Right cardiac atrium (tissue), 5 donors: ENCODE measurements at regions not wholly inside any gene's neighbourhood (a gene's known extent, or its start where the extent isn't known, plus 50 kb on each side); places are given as distances from the start of the nearest gene placed in this dataset.

Experiments used
- ATAC-seq, 2 donors: fragments of 200-7000 bp; cut with Tn5 transposase; one replicate each; pipeline versions ENCODE4 v1.8.0 to v1.9.1; 2020; ENCODE audit warnings: moderate library complexity in 2 of 2, mild to moderate bottlenecking in 1 of 2
- DNase-seq, 3 donors: peaks; one replicate each; pipeline ENCODE4 v3.0.0-alpha.2; 2020
- H3K27ac ChIP-seq: one replicate; pipeline ENCODE4 v1.5.1; 2013; ENCODE audit warnings: mild to moderate bottlenecking, low read length, control low read depth, moderate library complexity
- H3K27me3 ChIP-seq: one replicate; pipeline ENCODE4 v1.6.1; 2013; ENCODE audit not compliant: control insufficient read depth, insufficient read depth
- H3K4me1 ChIP-seq: one replicate; pipeline ENCODE4 v1.6.1; 2013; ENCODE audit warnings: low read length; ENCODE audit not compliant: control insufficient read depth, insufficient read depth
- H3K4me3 ChIP-seq: one replicate; pipeline ENCODE4 v1.5.1; 2013; ENCODE audit warnings: low read length, control low read depth
- H3K9me3 ChIP-seq: one replicate; pipeline ENCODE4 v1.6.1; 2013; ENCODE audit warnings: low read length; ENCODE audit not compliant: control insufficient read depth
- WGBS: extraction: QIAGEN DNeasy Blood & Tissue Kit; methylation state at CpG from one replicate; pipeline ENCODE4 v1.1.7; 2013; 5-methylcytosine and 5-hydroxymethylcytosine counted together
- intact Hi-C, 4 donors: fragments of 100-400 bp; cut with DNase I; formaldehyde crosslinking; loops; one replicate each; pipeline versions ENCODE4 v1.11.0 to v1.14.0; 2022 to 2023
- donor health status: healthy with polysubstance abuse.
- donor health status: DM: no; HTN: yes; CAD: no.
- donor health status: DM: no; HTN: no; CAD: no.
- donor health status: DM: no; HTN: yes; CAD: no; lungs with severe emphysema.
- donor health status: DM: yes; HTN: yes; CAD: no.

DNA sequence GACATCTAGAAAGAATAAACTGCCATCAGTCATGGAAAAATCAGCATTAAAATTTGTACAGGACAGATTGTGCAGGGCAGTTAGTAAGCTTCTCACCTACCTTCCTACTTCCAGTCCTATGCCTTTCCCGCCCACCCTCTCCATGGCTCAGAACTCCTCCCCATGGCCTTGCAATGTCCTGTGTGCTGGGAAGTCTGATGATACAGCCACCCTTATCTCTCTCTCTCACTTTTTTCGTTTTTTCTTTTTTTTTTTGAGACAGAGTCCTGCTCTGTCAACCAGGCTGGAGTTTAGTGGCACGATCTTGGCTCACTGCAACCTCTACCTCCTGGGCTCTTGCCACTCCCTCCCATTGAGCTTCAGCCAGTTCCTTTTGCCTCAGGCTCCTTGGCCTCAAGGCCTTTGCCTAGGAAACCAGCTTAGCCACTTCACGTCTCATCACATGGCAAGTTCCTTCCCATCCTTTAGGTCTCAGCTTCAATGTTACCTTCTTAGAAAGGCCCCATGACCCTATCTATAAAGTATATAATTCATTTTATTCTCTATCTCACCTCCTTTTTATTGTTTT lies 259.7 kb downstream of the NKX6-1 start:
- WGBS, result 48% methylated on average over 4 of the region's 4 CpGs
- no peaks in the 10 kb centered on the region for H3K4me1 ChIP-seq
- H3K27ac ChIP-seq, result no peak overlapping the region
- no peak overlapping the region for H3K4me3 ChIP-seq
- DNase-seq, result no peak
- intact Hi-C loops, result no loop called here
- H3K9me3 ChIP-seq, result no peaks in the 10 kb centered on the region
- no peak for ATAC-seq
- no peaks in the 10 kb centered on the region for H3K27me3 ChIP-seq

- intact Hi-C loops, result no loop called here
- Histone ChIP-seq H3K27me3 (no peaks in the 10 kb centered on the region), H3K4me1 (no peaks in the 10 kb centered on the region), H3K4me3 (no peak overlapping the region), H3K9me3 (no peaks in the 10 kb centered on the region), H3K27ac (no peak overlapping the region)
- 58% methylated on average over 7 of the region's 7 CpGs for WGBS
- ATAC-seq (no peak), DNase-seq (no peak)
These were observed 260.6 kb downstream of the NKX6-1 start for GRCh38 chr4:84238247-84239090.

DNA sequence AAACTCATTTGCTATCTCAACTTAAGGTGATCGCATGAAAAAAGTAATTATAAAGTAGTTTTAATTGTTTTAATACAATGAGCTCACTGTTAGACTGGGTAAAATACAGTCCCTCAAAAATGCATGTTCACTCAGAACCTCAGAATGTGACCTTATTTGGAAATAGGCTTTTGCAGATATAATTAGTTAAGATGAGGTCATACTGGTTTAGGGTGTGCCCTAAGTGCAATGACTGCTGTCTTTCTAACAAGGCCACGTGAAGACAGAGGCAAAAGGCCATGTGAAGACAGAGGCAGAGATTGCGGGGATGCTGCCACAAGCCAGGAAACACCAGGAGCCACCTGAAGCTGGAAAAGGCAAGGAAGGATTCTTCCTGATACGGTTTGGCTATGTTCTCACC lies 262.1 kb downstream of the NKX6-1 start:
- intact Hi-C loops, result no loop called here

DNA sequence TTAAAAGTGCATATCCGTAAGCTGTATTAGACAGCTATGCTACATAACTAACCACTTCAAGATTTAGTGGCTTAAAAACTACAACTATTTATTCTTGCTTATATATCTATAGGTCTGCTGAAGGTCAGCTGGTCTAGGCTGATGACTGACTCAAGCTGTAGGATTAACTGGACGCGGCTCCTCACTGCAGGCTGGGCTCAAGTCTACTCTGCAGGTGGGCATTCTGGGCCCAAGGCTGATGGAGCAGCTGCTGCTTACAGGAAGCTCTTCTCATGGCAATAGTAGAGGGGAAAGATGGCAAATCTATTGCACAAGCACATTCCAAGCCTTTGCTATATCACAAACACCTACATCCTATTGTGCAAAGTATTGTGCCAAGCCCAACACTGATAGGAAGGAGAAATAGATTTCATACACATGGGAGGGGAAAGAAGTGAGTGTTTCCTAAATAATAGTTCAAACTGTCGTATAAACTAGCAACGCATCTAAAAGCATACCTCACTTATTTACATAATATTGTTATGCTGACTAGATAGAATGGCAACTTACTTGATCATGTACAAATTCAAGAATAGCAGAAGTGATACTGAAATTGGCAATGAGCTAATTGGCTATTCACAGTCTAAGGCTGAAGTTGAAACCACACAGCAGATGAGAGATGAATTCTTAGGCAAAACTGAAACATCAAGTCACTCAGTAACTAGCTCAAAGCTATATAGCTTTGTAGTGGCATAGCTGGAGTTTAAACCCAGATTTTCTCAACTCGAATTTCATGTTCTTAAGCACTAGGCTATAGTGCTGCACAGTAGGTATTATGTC lies 263.8 kb downstream of the NKX6-1 start:
- Histone ChIP-seq H3K9me3 (no peaks in the 10 kb centered on the region), H3K27me3 (no peaks in the 10 kb centered on the region), H3K4me1 (no peaks in the 10 kb centered on the region), H3K27ac (no peak overlapping the region), H3K4me3 (no peak overlapping the region)
- intact Hi-C loops, result no loop called here
- DNase-seq, result no peak
- ATAC-seq, result no peak
- WGBS, result 78% methylated on average over 6 of the region's 6 CpGs

More for the DNA sequence above, 262.1 kb downstream of the NKX6-1 start:
- Histone ChIP-seq H3K27me3 (no peaks in the 10 kb centered on the region), H3K4me3 (no peak overlapping the region), H3K27ac (no peak overlapping the region), H3K9me3 (no peaks in the 10 kb centered on the region), H3K4me1 (no peaks in the 10 kb centered on the region)
- ATAC-seq (no peak), DNase-seq (no peak)
- WGBS, result 72% methylated on average over 4 of the region's 4 CpGs

DNA sequence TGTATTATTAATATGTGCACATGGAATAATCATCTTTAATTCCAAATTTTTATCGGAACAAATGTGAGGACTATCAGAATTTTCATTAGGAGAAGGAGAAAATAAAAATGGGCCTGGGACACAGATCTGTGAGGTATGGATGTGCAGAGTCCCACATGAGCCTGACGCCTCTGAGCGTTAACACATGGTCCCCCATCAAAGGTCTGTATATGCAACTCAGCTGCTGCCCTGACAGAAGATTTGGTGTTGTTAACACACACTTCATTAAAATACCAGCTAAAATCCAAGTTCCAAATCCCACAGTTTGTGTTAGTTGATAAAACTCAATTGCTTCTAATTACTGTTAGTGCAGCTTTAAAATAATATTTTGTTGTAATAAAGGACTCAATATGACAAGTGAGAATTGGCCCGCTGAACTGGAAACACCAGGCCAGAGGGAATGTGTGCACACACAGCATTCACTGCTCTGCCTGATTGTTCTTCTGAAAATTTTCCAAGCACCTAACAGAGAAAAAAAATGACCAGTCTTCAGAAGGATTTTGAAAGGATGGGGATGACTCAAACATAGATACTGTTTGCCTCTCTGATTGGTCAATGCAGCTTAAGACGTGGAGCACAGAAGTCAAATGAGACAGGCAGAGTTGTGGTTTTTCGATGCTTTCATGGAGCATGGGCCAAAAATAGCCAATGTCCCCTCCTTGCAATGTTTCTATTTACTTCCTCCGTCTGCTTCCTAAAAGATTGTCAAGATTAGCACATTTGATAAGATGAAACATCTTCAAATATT lies 266.6 kb downstream of the NKX6-1 start:
- intact Hi-C loops, result no loop called here
- Histone ChIP-seq H3K9me3 (no peaks in the 10 kb centered on the region), H3K4me1 (no peaks in the 10 kb centered on the region)

DNA sequence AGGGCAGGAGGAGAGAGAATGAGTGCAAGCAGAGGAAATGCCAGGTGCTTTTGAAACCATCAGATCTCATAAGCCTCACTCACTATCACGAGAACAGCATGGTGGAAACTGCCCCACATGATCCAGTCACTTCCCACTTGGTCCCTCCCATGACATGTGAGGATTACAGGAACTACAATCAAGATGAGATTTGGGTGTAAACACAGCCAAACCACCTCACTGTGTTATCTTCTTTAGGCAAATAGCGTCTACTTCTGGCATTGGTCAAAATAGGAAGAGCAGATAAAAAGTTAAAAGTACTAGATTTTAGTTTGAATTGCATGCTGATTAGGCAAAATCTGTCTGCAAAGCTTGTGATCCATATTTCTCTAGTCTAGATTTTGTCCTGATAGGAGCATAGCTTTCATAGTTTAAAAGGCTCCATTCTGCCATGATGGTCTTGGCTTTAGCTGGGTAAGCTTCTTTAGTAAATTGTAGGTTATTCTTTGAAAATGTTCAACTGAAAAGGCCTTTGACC lies 267.5 kb downstream of the NKX6-1 start:
- H3K27ac ChIP-seq, result no peak overlapping the region
- DNase-seq, result no peak
- intact Hi-C loops, result no loop called here
- H3K4me3 ChIP-seq, result no peak overlapping the region
- no peaks in the 10 kb centered on the region for H3K27me3 ChIP-seq
- 56% methylated on average over 2 of the region's 2 CpGs for WGBS
- ATAC-seq, result no peak
- no peaks in the 10 kb centered on the region for H3K9me3 ChIP-seq
- no peaks in the 10 kb centered on the region for H3K4me1 ChIP-seq

More for the DNA sequence above, 266.6 kb downstream of the NKX6-1 start:
- no peak overlapping the region for H3K4me3 ChIP-seq
- no peaks in the 10 kb centered on the region for H3K27me3 ChIP-seq
- ATAC-seq (no peak), DNase-seq (no peak)
- 69% methylated on average over 7 of the region's 7 CpGs for WGBS
- no peak overlapping the region for H3K27ac ChIP-seq

- H3K4me1 ChIP-seq, result no peaks in the 10 kb centered on the region
- H3K9me3 ChIP-seq, result no peaks in the 10 kb centered on the region
- H3K27ac ChIP-seq, result no peak overlapping the region
- 45% methylated on average over 4 of the region's 4 CpGs for WGBS
- intact Hi-C loops, result no loop called here
- ATAC-seq, result no peak
- H3K4me3 ChIP-seq, result no peak overlapping the region
- no peaks in the 10 kb centered on the region for H3K27me3 ChIP-seq
- DNase-seq, result no peak
These were observed 274.6 kb downstream of the NKX6-1 start for GRCh38 chr4:84224522-84224921.

- ATAC-seq, result no peak
- Histone ChIP-seq H3K27ac (no peak overlapping the region), H3K9me3 (no peaks in the 10 kb centered on the region), H3K27me3 (no peaks in the 10 kb centered on the region), H3K4me1 (no peaks in the 10 kb centered on the region), H3K4me3 (no peak overlapping the region)
- WGBS, result 65% methylated on average over 4 of the region's 4 CpGs
- intact Hi-C loops, result no loop called here
- DNase-seq, result no peak
These were observed 277.4 kb downstream of the NKX6-1 start for GRCh38 chr4:84221704-84222103.

DNA sequence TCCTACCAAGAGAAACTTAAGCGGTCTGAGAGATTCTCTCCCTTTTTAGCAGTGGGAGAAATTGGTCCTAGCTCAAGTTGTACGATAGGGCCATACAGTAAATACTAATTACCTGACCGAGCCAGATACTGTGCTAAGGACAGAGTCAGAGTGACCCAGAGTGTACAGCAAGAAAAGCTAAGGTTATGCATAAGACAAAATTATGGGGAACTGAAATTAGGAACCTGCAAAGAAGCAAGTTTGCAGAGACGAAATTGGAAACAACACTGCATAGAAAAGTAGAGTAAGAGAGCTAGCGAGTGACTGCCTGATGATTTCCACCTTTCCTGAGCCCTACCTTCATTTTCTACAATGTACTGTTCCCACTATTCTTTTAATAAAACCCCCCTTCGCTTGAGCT lies 278.1 kb downstream of the NKX6-1 start:
- intact Hi-C loops, result no loop called here
- Histone ChIP-seq H3K27ac (no peak overlapping the region), H3K4me1 (no peaks in the 10 kb centered on the region), H3K9me3 (no peaks in the 10 kb centered on the region), H3K4me3 (no peak overlapping the region), H3K27me3 (no peaks in the 10 kb centered on the region)
- WGBS, result 79% methylated on average over 6 of the region's 6 CpGs
- no peak for DNase-seq
- no peak for ATAC-seq

DNA sequence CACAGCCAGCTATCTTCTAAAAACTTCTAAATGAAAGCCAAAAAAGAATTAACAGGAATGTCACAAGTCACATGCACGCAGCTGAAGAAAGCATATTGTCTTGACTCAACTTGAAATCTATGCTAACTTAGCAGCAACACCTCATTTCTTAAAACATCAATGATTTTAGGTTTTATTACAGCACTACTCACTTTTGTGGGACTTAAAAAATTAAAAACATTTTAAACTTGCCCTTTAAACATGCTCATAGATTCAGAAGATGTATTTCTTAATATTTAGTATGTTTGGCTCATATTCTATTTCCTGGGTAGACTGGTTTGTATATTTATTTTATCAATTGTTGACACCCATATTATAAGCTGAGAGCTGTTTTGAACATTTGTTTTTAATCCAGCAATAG lies 279.4 kb downstream of the NKX6-1 start:
- no peaks in the 10 kb centered on the region for H3K9me3 ChIP-seq
- WGBS, result 75% methylated on average over 1 of the region's 1 CpG
- intact Hi-C loops, result no loop called here
- no peak overlapping the region for H3K27ac ChIP-seq
- H3K27me3 ChIP-seq, result no peaks in the 10 kb centered on the region
- ATAC-seq (no peak), DNase-seq (no peak)
- H3K4me3 ChIP-seq, result no peak overlapping the region
- no peaks in the 10 kb centered on the region for H3K4me1 ChIP-seq
